C1 segment of cervical spinal cord (tissue), 14 donors: ENCODE measurements at regions not wholly inside any gene's neighbourhood (a gene's known extent, or its start where the extent isn't known, plus 50 kb on each side); places are given as distances from the start of the nearest gene placed in this dataset.

ENCODE experiments used
- DNase-seq, 14 donors: peaks; one replicate each; lab custom pipeline; 2025; lab: John Stamatoyannopoulos, UW

DNA sequence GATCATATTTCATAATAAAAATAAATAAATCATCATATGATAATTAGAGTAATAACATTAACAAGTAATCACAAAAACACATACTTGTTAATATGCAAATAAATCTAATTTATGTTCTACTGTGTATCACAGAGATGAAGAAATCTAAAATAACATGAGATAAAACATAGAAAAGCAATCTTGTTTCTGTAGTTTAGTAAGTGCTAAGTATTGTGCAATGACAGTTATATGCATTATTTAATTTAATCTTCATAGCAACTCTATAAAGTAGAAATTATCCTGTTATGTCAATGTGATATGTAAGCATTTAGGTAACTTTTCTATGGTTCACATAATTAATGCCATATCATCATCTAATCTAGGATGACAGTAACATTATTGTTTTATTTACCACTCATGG is 108.2 kb upstream of the KCNMB2 start:
- DNase-seq, result no peak

DNA sequence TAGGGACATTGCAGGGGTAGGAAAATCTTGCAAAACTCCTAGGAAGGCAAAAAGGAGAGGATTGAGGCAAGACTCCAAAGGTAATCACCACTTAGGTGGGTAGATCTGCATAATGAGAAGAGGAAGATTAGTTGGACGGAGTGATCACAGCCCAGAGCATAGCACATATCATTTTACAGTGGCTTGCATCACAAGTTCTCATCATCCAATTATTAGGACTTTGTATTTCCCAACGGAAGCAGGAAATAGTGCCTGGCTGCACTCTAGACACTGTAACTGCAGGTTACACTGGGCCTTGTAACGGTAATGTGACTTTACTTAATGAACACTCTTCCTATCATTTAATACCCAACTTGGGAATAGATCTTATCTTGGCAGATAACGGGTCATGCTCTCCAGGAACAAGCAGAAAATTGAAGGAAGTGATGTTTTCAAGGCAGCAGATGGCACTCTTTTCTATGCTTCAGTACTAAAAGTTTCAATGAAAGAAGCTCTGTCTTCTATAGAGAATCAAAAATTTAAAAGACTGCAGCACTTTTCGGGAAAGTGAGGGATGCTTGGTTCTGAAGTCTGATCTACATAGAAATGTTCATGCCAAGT is 101.9 kb upstream of the KCNMB2 start:
- peak in 1 of 14 donors; percentile 8 for DNase-seq

DNA sequence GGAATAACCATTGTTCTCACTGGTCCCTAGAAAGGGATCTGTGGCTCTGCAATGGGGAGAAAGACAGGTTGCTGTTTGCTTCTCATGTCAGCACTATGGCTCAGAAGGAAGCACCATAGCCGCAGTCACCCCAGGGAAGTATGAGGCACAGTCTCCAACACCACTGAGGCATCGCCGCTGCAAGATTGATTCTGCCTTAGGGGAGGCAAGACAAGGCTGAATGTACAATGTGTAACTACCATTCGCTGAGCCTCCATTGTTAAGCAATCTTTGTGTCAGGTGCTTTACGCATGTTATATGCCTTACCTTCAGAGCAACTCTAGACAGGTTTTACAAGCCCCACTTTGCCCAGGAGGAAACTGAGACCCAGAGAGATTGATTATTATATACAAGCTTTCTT is 100.7 kb upstream of the KCNMB2 start:
- no peak for DNase-seq

DNA sequence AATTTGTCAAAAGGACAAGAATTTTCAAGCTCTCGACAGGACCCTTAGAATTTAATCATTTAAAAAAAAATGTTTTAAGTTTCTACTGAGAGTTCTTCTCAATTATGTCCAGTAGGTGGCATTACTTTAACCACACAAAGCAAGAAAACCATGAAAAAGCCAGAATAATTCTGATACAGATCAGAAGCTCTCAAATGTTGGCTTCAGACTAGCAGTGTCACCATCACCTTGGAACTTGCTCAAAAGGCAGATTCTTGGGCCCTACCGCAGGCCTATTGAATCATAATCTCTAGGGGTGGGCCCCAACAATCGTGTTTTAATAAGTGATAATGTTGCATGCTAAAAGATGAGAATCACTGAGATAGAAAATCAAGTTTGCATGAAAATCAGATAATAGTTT is 99.5 kb upstream of the KCNMB2 start:
- peak in 1 of 14 donors; percentile 4 for DNase-seq

DNA sequence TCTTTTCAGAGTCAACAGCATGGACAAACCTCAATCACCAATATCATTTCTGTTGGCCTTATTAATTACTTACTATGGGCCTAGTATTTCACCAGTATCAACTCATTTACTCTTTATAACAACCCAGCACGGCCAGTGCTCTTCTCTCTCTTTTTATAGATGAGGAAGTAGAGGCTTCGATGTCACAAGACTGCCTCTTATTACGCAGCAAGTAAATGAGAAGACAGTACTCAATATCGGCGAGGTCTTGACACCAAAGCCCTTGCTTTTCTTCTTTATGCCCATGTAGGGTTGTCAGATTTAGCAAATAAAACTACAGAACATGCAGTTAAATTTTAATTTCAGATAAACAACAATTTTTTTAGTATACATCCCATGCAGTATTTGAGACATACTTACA is 99.0 kb upstream of the KCNMB2 start:
- DNase-seq, result no peak

DNA sequence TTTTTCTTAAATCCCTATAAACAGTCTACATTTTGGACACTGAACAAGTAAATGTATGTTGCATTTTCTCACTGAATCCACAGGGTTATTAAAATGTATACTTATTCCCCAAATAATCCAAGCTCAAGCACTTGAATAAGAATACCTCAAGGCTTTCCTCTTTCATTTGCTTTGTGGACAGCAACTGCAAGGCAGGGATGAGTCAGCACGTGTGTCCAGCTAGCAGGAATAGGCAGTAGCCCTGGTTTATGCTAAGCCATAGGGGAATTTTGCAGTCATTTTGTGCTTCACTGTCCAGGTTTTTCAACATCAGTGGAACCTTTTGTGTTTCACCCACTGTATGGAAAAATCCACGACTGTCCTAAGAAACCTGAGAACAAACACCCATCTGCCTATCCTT is 96.7 kb upstream of the KCNMB2 start:
- no peak for DNase-seq

DNA sequence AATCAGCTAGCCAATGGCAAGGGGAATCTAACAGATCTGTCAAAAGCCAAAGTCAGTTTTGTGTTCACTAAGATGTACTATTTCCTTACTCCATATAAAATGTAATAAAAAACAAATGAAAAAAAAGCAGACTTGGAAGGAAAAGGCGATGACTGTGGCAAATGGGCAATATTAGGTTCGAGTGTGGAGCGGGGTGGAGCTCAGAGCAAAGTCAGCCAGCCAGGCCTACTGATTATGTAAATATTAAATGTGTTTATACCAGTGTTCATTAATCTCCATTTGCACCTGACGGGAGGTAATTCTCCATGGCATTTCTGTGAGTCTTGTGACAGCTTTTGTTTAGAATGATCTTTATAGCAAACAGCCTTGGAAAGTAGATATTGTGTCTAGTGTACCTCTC is 96.2 kb upstream of the KCNMB2 start:
- DNase-seq, result no peak

DNA sequence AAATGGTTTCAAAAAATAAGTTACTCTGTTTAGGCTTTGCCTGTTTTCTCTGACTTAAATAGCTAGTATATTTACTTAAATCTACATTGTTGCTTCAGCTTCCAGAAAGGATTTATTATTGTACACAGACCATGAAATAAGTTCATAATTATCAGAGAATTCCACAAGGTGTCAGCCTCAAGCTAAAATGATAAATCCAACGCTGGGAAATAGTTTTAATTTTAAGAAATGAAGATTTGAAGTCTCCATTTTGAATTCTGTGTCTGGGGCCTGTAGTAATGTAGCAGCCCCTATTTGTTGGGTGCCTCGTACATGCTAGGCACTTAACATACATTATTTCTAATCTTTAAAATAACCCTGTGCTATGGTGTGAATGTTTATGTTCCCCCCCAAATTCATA is 92.6 kb upstream of the KCNMB2 start:
- DNase-seq, result no peak

DNA sequence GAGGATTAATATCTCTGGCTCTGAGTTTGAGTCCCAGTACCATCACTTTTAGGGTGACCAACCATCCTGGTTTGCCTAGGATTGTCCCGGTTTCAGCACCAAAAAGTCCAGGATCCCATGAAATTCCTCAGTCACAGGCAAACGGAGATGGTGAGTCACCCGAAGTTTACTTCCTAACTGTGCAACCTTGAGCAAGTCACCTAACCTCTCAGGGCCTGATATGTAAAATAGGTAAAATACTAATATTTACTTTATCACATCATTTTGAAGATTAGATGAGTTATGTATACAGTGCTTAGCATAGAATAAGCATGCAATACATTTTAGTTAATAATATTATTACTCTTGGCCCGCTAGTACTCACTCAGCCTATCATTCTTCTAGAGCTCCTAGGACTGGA is 91.1 kb upstream of the KCNMB2 start:
- DNase-seq, result no peak

DNA sequence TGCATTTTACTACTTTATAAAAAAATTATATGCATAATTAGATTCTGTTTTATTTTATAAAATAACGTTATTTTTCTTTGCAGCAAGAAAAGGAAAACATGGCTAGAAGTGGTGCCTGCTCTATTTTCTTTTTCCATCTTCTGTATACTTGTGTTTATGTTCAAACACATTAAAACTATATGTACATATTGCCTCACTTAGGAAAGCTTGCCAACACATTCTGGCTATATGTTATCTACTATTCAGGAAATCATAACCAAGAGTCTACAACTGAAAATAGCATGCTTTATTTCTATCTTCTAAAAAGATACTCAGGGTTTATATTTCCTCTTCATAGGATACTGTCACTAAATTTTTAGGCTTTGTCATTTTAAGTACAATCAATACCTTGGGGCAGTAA is 90.2 kb upstream of the KCNMB2 start:
- no peak for DNase-seq

DNA sequence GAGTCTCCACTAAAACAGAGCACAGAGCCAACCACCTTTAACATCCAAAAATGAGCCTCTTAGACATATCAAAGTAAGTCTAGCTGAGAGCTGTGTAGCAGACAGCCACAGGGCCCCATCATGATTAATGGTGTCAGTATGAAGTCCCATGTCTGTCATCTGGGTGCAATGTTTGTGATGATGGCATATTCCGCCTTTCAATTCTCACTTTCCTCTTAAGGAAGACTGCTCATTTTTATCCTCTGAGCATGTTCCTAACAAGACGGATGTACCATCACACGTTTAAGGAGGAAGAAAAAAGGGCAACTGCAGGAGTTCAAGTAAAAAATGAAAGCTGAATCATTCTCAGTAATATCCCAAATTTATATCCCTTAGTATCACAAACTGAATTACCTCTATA is 85.8 kb upstream of the KCNMB2 start:
- no peak for DNase-seq

DNA sequence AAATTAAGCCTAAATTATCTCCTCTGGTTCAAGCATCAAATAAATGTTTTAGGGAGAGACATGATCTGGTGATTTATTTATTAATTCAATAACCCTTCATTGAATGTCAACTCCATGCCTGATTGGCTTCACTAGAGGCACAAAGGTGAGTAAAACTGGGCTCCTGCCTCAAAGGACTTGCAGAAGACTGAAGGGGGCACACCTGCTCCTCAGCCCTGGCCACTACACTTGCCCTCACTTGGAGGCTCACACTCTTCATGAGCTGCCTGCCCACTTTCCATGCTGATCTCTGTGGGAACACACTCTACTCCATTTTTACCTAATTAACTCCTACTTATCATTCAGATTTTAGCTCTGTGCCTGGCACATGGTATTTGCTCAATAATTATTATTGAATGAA is 84.4 kb upstream of the KCNMB2 start:
- DNase-seq, result no peak

DNA sequence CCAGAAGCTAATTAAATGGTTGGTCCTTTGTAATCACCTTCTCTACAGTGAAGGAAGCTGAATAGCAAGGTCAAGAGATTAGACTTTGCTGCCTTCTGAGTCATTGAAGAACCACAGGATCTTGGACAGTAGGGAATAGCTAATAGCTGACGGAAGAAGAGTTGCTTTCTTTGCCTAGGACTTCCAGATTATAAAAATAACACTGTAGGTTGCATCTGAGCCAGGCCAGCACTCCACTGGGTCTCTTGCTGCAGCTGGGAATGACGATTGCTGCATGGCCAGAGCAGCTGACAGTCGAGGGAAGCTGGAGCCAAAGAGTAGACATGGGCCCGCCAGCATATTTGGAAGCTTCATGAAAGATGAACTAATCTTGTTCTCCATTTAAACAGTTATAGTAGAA is 81.5 kb upstream of the KCNMB2 start:
- DNase-seq, result no peak

DNA sequence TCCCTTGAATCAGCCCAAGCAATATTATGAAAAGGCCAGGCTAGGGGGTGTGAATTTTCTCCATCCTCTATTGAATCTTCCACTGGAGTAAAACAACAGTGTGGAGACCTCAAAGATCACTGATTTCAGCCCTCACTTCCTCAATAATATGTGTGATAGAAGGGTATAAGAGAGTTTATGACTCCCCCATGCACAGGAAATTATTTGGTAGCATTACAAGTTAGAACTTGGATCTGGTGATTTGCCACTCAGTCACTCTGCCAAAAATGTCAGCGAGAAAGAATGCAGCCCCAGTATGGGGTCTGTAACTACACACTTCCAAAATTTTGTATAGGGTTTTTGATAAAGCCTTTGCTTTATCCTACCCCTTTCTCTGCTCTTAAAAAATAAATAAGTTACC is 81.0 kb upstream of the KCNMB2 start:
- DNase-seq, result no peak

DNA sequence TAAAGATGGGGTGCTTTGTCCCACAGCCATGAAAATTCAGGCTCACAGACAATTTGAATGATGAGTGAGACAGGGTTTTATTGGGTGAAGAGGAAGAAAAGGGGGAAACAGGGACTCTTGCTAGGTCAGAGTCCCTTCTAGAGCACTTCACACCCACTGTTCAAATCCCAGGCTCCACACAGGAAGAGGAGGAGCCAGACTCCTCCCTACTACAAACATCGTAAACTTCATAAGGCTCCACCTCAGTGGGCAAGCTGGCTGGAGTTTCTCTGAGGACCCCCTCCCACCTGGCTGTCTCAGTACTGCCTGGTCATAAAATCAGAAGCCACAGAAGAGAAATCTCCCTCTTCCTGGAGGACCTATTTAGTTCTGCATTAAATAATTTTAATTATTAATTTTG is 80.3 kb upstream of the KCNMB2 start:
- no peak for DNase-seq

DNA sequence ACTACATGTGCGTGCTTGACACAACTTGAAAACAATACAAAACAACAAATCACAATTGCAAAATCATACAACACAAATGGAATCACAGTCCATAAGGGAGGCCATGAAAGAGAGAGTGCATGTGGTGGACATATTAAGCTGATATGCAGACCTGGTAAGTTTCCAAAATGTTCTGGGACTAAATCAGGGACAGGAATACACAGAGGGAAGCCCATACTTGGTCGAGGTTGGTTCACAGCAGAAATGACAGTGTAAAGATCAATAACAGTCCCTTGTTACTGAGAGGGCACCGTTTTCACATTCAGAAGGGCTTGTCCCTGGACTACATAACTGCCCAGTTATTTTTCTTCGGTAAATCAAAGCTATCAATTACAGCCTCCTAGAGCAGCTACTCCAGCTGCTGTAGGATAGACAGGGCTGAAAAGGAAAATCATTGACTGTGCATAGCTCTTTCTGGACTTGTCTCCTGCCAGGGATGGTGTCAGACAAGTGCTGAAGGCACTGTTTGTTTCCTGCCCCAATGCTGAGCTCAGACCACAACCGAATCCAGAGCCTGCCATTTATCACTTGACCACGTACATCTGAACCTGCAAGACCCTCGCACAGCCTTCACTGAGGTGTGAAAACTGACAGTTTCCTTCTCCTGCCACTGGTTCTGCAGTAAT is 79.5 kb upstream of the KCNMB2 start:
- DNase-seq, result no peak

DNA sequence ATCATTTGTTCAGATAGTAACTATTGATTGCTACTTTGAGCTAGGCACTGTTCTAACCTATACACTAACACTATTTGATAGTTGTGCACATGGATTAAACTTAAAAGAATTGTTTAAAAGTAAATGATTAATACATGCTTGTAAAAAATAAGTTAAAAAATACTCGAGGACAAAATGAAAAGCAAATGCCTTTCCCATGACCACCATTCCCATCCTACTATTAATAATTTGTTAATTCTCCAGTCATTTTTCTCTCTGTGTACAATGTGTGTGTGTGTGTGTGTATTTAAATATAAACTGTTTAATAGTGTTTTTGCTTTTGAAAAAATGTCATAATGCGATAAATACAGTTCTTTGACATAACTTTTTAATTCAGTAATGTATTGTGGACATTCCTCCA is 78.7 kb upstream of the KCNMB2 start:
- DNase-seq, result no peak

DNA sequence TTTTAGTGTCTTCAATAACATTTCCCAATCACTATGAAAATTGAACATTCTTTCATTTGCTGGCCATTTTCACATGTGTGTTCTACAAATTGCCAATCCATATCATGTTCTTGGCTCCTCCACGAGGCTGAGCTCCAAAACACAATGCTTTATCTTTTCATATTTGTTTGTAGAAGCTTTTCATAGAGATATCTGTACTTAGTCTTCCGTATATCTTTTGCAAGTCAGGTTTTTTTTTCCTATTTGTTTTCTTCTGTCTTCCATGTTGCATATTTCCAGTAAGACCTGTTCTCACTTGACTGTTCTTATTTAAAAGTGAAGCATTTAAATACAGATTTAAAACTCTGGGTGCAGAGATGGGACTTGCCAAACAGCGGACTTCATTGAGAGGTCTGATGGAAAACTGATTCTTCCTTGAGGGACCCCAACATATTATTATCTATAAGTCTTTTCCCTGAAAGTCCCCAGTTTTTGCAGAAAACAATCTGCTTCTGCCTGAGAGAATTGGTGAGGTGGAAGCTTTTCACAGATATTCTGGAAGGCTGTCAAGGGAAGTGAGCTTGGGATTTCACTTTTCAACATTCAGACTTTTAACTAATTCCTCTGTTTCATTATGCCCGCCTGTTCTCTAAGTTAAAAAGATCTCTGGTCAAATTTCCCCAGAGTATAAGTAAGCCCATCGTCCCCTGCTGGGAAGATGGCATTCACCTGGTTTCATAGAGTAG is 77.8 kb upstream of the KCNMB2 start:
- no peak for DNase-seq

DNA sequence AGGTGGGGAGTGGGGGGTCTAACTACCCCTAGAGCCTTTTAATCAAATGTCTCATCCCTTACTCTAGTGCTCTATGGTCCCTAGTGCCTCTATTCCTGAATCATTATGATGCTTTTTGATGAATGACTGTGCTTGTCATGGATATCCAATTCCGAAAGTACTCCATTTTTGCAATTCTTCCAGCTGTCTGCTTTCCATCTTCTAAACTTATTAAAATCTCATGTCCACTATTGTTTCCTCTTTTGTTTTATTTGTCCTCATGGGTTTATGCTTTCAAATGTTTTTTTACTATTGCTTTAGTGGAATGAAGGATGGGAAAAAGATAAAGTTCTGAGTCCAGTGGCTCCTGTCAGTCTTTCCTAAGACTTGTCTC is 77.2 kb upstream of the KCNMB2 start:
- DNase-seq, result no peak

DNA sequence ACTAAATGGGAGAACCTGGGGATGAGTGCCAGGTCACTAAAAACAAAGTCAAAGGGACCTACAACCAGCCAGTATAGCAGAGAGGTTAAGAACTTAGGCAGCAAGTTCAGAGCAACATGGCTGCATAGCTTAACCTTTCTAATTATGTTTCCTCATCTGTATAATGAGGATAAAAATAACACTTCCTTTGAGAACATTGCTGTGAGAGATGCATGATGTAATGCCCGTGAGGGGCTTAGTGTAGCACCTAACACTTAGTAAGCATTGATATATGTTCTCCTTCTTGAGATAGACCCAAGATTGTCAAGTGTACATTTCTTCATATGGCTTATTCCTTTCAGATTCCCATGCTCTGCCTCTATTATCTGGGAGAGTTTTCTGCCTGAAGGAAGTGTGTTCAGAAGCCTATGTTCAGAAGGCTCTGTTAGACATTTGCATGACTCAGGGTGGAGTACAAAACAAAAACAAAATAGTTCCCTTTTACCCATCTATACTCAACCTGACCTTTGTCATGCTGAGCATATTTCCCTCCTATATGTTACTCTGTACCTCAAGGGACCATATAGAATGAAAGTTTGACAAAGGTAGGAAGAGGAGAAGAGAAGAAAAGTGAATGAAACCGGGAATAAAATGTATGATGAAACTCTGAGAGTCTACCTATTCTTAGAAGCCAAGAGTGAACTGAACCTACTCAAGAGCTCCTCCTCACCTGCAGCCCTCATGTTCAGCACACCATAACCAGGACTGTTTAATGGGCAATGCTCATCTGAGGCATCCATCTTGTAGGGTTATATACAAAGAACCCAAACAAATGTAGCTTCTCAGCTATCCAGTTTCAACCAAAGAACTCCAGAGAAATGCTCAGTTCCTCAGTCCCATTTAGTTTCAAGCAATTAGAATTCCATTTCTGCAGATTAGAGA is 70.7 kb upstream of the KCNMB2 start:
- DNase-seq, result no peak

DNA sequence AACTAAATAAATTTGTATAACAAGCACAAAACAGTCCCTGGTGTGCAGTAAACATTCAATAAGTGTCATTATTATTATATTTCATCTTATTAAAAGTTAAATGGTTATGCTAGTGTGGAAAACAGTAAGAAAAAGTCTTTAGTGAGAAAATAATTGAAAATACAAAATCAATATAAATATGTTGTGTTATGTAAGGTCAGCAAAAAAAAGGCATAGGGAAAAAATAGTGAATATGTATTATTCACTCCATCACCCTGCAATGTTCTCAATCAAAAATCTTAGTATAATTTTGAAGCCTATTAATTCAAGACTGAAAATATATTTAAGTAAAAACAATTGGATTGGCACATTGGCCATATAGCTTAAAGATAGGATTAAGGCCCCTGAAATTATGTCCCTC is 63.3 kb upstream of the KCNMB2 start:
- DNase-seq, result no peak

DNA sequence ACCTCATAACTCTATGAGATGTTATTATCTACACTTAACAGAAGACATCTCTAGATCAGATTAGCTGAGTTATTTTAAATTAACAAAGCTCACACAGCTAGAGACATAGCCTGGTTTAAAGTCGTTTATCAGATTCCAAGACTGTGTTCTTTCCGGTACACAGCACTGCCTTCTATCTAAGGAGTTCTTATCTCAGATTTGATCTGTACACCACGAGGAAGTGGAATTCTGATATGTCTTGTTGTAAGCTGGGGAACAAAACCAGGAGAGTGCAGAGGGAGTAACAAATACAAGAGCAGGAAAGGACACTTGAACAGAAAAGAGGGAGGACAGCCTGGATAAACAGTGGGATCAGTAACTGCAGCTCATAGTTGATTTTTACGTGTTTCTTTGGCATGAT is 61.7 kb upstream of the KCNMB2 start:
- no peak for DNase-seq
